NCI-H2029 treated with DMSO at 0.1 percent for 48 hours (cell line): ENCODE measurements at regions not wholly inside any gene's neighbourhood (a gene's known extent, or its start where the extent isn't known, plus 50 kb on each side); places are given as distances from the start of the nearest gene placed in this dataset.
"Not testable (repeated sequence)": the region's sequence is repeated elsewhere in the genome, so short reads cannot be mapped to it uniquely, and the experiment has no call there.

ENCODE experiments used
- DNase-seq: peaks from one replicate; lab custom pipeline; 2025; lab: John Stamatoyannopoulos, UW

DNA sequence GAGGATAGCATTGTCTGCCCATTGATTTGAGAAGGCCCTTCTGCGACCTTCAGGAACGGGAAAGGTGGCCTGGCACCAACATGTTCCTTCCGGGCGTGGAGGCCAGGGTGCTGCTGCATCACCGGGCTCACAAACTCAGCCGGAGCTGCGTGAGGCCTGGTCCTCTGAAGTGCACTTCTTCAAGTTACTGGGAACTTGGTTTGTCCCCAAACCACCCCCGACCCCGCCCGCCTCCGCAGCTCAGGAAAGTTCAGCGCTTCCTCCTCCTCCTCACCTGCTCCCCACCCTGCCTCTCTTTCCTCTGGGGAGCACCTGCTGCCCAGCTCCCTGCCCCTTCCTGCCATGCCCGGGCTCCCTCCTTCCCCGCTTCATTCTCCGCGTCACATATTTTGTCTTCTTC is 116.0 kb upstream of the LRPAP1 start:
- no peak for DNase-seq

- no peak for DNase-seq
Measured at GRCh38 chr4:3647421-3647820, 115.2 kb upstream of the LRPAP1 start.

DNA sequence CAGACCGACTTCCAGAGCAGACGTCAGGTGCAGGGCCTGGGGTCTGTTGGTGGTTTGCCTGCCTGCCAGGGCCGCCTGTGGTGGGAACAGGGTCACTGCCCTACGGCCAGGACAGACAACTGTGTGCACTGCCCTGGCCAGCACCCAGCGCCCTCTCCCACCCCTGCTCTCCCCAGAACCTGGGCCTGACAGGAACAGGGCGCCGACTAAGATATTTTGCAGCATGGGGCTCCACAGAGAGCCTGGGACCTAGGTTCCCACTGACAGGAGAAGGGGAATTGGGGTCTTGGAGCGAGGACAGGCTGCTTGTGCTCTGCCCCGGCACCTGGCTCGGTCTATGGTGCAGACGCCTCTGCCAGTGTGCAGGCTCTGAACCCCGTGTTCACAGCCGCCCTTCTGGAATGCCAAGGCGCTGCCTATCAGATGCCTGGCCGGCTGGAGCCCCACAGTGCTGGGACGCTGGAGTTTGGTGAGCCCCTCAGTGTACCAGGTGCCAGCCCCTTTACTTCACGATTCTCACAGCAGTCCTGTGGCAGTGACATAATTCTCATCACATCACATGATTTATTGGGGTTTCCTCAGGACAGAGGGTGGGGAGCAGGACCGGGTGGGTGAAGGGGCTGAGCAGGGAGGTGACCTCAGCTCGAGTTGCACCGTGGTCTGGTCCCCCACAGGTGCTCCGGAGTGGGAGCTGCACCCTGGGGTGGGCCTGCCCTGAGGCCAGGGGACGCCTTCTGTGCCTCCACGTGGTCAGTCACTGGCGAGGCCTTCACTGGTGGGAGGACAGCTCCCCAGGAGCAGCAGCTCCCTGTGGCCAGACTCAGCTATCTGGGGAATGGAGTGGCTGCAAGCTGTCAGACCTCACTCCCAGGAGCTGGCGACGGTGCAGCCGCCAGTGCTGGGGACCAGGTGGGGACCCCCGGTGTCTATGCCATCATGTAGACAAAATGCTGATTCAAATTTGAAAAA is 113.8 kb upstream of the LRPAP1 start:
- no peak for DNase-seq

DNA sequence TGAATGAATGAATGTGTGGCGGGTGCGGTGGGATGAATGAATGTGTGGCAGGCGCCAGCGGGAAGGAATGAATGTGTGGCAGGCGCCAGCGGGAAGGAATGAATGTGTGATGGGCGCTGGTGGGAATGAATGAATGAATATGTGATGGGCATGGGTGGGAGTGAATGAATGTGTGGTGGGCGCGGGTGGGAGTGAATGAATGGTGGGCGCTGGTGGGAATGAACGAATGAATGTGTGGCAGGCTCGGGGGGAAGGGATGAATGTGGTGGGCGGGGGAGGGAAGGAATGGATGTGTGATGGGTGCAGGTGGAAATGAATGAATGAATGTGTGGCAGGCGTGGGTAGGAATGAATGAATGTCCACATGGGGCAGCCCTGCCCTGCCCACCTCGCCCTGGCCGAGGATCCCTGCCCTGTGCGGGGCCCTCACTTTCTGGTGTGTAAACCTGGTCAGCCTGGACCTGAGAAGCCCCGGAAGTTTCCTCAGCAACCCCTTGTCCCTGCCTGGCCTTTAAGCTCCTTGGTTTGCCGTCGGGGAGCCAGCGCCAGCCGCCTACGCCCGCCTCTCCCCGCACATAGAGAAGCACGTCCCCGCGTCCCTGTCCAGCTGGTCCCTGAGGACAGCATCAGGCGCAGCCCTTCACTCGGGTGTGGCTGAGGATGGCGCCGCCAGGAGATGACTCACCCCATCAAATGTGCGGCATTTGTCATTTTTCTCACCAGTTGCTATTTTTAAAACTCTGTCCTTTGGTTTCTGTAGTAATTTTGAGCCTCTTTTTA is 112.8 kb upstream of the LRPAP1 start:
- DNase-seq, result no peak

- no peak for DNase-seq
Measured at GRCh38 chr4:3643518-3644433, 111.6 kb upstream of the LRPAP1 start.

DNA sequence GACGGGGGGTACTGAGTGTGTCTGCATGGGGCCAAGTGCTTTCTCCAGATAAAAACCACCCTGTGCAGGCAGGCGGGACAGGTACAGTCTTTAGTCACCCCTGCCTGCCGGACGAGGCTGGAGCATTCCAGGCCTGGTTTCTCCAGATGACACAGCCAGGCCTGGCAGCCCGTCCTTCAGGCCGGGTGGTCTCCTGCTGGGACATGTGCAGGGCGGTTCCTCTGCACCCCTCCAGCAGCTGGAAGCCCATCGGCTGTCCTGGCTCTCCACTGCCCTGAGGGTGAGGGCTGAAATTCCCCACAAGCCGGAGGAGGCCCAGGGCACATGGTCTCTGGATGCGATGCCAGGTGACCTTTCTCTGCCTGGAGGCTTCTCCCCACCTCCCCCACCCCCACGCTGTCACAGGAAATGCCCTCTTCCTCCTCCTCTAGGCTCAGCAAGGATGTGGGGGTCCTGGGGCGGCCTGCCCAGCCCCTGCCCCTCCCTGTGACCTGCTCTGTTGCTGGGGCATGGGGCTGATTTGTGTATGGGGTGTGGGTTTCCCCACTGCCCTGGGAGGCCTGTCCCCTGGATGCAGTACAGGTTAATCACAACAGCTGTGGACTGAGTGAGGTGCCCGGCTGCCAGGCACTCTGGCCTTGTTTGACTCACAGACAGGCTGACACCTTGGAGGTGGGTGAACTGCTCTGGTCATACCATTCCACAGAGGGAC is 110.7 kb upstream of the LRPAP1 start:
- no peak for DNase-seq

- DNase-seq, result no peak
Measured at GRCh38 chr4:3642056-3642630, 109.9 kb upstream of the LRPAP1 start.

DNA sequence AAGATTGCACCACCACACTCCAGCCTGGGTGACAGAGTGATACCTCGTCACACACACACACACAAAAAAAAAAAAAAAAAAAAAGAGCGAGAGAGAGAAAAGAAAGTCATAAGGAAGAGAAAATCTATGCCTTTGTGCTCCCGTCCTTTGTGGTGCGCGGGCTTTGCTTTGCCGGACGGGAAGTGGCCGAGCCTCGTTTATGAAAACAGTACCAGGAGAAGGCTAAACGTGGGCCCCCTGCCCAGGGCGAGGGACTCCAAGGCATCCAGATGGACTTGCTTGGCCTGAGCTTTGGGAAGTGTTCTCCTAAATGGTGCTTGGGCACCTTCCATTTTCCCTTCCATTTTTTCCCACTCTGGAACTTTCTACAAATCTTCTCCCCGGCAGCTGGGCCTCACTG is 109.3 kb upstream of the LRPAP1 start:
- DNase-seq, result no peak

DNA sequence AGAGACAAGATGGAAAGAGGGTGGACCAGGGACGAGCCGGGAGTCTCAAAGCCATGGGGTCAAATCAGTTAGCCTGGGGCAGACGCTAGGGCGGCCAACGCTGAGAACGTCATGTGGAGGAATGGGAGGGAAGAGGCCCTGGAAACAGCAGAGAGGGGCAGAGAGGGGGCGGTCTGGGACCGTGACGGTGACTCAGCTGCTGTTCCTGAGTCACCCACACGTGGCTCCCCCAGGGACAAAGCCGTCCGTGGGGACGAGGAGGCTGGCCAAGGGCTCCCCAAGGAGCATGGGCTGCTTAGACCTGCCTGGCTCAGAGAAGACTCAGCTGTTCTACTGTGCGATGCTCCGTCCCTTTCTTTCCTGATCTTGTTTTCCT is 108.4 kb upstream of the LRPAP1 start:
- DNase-seq, result no peak

GRCh38 chr4:3639613-3640586 is 107.7 kb upstream of the LRPAP1 start:
- no peak for DNase-seq

DNA sequence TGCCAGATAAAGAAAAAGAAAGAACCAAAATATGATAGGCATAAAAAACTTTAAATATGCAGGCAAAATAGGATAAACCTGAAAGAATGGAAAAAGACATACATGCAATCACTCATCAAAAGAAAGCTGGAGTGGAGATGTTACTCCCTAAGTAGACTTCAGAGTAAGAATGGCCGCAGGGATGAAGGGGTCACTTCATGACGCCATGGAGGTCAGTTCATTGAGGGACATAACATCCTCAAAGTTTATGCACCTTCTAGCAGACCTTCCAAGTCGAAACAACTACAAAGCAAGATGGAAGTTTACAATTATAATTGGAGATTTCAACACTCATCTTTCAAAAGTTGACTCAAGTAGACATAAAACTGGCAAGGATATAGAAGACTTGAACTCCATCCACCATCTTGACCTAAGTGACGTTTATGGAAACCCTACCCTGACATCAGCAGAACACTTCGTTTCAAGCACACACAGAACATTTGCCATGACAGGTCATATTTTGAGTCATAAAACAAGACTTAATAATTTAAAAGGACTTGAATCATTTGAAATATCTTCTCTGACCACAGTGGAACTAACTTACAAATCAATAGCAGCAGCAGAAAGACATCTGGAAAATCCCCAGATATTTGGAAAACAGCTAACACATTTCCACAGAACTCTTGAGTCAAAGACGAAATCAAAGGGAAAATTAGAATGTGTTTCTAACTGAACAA is 106.0 kb upstream of the LRPAP1 start:
- no peak for DNase-seq

DNA sequence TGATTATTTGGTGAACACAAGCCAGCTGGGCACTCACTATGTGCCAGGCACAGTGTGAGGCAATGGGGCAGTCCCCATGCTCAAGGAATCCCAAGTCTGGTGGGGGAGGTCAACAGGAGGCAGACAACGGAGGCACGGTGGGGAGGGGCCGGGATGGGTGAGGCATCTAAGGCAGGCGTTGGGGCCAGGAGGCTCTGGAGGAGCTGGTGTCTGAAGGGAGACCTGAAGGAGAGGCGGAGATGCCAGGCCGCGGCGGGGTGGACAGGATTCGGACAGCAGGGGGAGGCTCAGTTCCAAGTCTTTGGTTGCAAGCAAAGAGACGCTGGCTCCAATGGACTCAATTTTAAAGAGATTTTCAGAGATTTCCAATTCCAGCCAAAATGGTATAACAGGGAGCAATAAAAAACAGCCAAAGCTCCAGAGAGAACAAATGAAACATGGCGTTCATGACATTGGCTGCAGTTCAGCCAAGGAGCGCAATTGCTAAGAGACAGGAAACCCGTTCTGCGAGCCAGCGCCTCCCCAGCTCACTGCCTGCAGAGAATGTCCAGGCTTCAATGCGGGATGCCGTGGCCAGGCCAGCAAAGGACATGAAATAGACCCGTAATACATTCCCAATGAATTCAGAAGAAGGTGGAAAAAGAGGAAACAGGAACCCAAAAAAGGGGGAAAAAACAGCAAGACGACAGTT is 105.2 kb upstream of the LRPAP1 start:
- DNase-seq, result no peak

DNA sequence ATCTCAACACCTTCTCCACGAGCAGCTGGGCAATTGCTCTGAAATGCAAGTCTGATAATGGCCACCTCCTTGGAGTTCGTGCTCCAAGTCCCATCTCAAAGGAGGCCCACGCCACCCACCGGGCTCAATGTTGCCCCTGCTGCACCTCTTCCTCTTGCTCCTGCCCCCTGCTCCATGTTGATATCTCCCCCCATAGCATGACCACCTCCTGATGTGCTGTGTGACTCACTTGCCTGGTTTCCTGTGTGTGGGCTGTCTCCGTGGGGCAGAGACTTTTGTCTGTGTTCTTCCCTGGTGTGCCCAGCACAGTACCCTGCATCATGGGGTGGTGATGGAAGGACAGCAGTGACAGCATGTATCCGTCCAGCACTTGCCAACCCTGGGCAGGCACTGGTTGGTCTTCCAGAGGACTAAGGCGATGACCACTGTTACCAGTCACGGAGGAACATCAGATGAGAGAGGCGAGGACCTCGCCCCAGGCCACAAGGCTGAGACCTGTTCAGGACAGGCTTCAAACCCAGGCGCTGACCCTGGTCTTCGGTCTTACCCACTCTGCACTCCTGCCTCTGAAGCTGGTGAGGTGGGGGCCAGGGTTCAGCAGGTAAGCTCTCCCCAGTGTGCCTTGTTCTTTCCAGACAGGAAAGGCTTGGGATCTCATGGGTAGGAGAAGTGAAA is 104.6 kb upstream of the LRPAP1 start:
- DNase-seq, result no peak

DNA sequence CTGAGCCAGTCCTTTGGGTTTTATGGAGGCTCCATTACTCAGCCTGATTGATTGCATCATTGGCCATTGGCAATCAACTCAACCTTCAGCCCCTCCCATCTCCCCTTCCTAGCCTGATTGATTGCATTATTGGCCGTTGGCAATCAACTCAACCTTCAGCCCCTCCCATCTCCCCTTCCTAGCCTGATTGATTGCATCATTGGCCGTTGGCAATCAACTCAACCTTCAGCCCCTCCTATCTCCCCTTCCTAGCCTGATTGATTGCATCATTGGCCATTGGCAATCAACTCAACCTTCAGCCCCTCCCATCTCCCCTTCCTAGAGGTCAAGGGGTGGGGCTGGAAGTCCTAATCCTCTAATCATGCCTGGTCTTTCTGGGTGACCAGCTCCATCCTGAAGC is 103.8 kb upstream of the LRPAP1 start:
- DNase-seq, result not testable (repeated sequence)

- DNase-seq, result no peak
Measured at GRCh38 chr4:3634894-3635820, 102.9 kb upstream of the LRPAP1 start.

GRCh38 chr4:3634281-3634857 is 102.1 kb upstream of the LRPAP1 start:
- no peak for DNase-seq

GRCh38 chr4:3633277-3633676 is 101.1 kb upstream of the LRPAP1 start:
- not testable (repeated sequence) for DNase-seq
